Neural cell (in vitro differentiated cells): ENCODE measurements at regions not wholly inside any gene's neighbourhood (a gene's known extent, or its start where the extent isn't known, plus 50 kb on each side); places are given as distances from the start of the nearest gene placed in this dataset.

Source experiments
- H2AFZ ChIP-seq: fragments of 200-600, 300-800 bp; sonication (generic), shearing (Covaris generic); 2 replicates; pipeline ENCODE4 v1.6.0; 2014; ENCODE audit warnings: low read depth, mild to moderate bottlenecking, antibody characterized with exemption, low read length, moderate library complexity
- H3F3A ChIP-seq: fragments of 200-600 bp; shearing (Covaris generic); 2 replicates; pipeline ENCODE4 v1.6.1; 2016; ENCODE audit warnings: mild to moderate bottlenecking, moderate library complexity, mixed read lengths, antibody characterized with exemption, low read length; ENCODE audit not compliant: insufficient read depth, poor library complexity, severe bottlenecking
- H3K27ac ChIP-seq: fragments of 200-600, 300-800 bp; sonication (generic), shearing (Covaris generic); 2 replicates; pipeline ENCODE4 v1.5.1; 2014; ENCODE audit warnings: mild to moderate bottlenecking, low read length, moderate library complexity
- H3K27me3 ChIP-seq: fragments of 300-800, 200-600 bp; sonication (generic), shearing (Covaris generic); 2 replicates; pipeline ENCODE4 v1.6.0; 2014; ENCODE audit warnings: mild to moderate bottlenecking, low read depth, low read length, moderate library complexity; ENCODE audit not compliant: insufficient read depth
- H3K36me3 ChIP-seq: fragments of 300-800, 200-600 bp; sonication (generic), shearing (Covaris generic); 2 replicates; pipeline ENCODE4 v1.5.1; 2014; ENCODE audit warnings: mild to moderate bottlenecking, antibody characterized with exemption, low read length, moderate library complexity; ENCODE audit not compliant: insufficient read depth
- H3K4me2 ChIP-seq: fragments of 300-800, 200-600 bp; sonication (generic), shearing (Covaris generic); 2 replicates; pipeline ENCODE4 v1.6.0; 2014; ENCODE audit warnings: mild to moderate bottlenecking, low read length
- H3K4me3 ChIP-seq: fragments of 300-800, 200-600 bp; sonication (generic), shearing (Covaris generic); 2 replicates; pipeline ENCODE4 v1.5.1; 2014; ENCODE audit warnings: mild to moderate bottlenecking, low read length, moderate library complexity
- H3K79me2 ChIP-seq: fragments of 200-600 bp; shearing (Covaris generic); replicated peaks from 2 replicates; pipeline ENCODE4 v1.6.0; 2014; ENCODE audit warnings: mild to moderate bottlenecking, low read length, moderate library complexity; ENCODE audit not compliant: insufficient read depth
- H3K9ac ChIP-seq: fragments of 300-800, 200-600 bp; sonication (generic), shearing (Covaris generic); 2 replicates; pipeline ENCODE4 v1.6.1; 2016; ENCODE audit warnings: mild to moderate bottlenecking, low read length, mixed read lengths
- H3K9me2 ChIP-seq: fragments of 200-600 bp; shearing (Covaris generic); 2 replicates; pipeline ENCODE4 v1.6.1; 2016; ENCODE audit warnings: mild to moderate bottlenecking, low read length, mixed read lengths; ENCODE audit not compliant: insufficient read depth
- H3K9me3 ChIP-seq: fragments of 200-600, 300-800 bp; sonication (generic), shearing (Covaris generic); 2 replicates; pipeline ENCODE4 v1.6.1; 2016; ENCODE audit warnings: mild to moderate bottlenecking, mixed run types, low read length, moderate library complexity, mixed read lengths
- H4K20me1 ChIP-seq: fragments of 200-600 bp; shearing (Covaris generic); 2 replicates; pipeline ENCODE4 v1.6.1; 2016; ENCODE audit warnings: mild to moderate bottlenecking, mixed run types; ENCODE audit not compliant: insufficient read depth
- CTCF ChIP-seq: fragments of 450-650 bp; IDR thresholded peaks from 2 replicates; pipeline ENCODE4 v1.5.1; 2014; ENCODE audit warnings: antibody characterized with exemption, mild to moderate bottlenecking, moderate library complexity; ENCODE audit not compliant: poor library complexity, severe bottlenecking
- EP300 ChIP-seq: fragments of 450-650 bp; conservative IDR thresholded peaks from 2 replicates; pipeline ENCODE4 v1.6.1; 2014; ENCODE audit warnings: antibody characterized with exemption, mild to moderate bottlenecking, moderate library complexity; ENCODE audit not compliant: poor library complexity, severe bottlenecking
- EZH2 ChIP-seq: fragments of 200-600, 300-800 bp; shearing (Covaris generic), sonication (generic); IDR thresholded peaks from 2 replicates; pipeline ENCODE4 v1.6.1; 2014; ENCODE audit warnings: antibody characterized with exemption, low read length, borderline replicate concordance, mild to moderate bottlenecking; ENCODE audit not compliant: insufficient read depth, poor library complexity, severe bottlenecking
- MXI1 ChIP-seq: fragments of 450-650 bp; conservative IDR thresholded peaks from 2 replicates; pipeline ENCODE4 v1.6.1; 2014; ENCODE audit warnings: antibody characterized with exemption, mild to moderate bottlenecking; ENCODE audit not compliant: poor library complexity, severe bottlenecking
- POLR2AphosphoS5 ChIP-seq: IDR thresholded peaks from 2 replicates; pipeline ENCODE4 v1.6.1; 2012
- RAD21 ChIP-seq: fragments of 450-650 bp; conservative IDR thresholded peaks from 2 replicates; pipeline ENCODE4 v1.6.1; 2014; ENCODE audit warnings: antibody characterized with exemption, mild to moderate bottlenecking, moderate library complexity
- REST ChIP-seq: IDR thresholded peaks from 2 replicates; pipeline ENCODE4 v1.6.1; 2012; ENCODE audit warnings: borderline replicate concordance
- SMC3 ChIP-seq: fragments of 450-650 bp; conservative IDR thresholded peaks from 2 replicates; pipeline ENCODE4 v1.6.1; 2014; ENCODE audit warnings: antibody characterized with exemption, mild to moderate bottlenecking, moderate library complexity; ENCODE audit not compliant: poor library complexity
- TAF1 ChIP-seq: IDR thresholded peaks from 2 replicates; pipeline ENCODE4 v1.6.1; 2012; ENCODE audit warnings: low read depth

GRCh38 chr9:7500521-7500920 is 299.1 kb downstream of the DMAC1 start:
- Histone ChIP-seq H3K9ac (no peak overlapping the region), H2AFZ (no peak overlapping the region), H3K36me3 (no peaks in the 10 kb centered on the region), H3K9me3 (no peaks in the 10 kb centered on the region), H3K9me2 (no peaks in the 10 kb centered on the region), H3K27ac (no peak overlapping the region), H3K79me2 (no peaks in the 10 kb centered on the region), H3F3A (no peaks in the 10 kb centered on the region), H3K4me2 (no peak overlapping the region), H3K4me3 (no peak overlapping the region), H3K27me3 (no peaks in the 10 kb centered on the region), H4K20me1 (no peaks in the 10 kb centered on the region)
- no peak for TF ChIP-seq CTCF
- TF ChIP-seq RAD21 = no peak
- TF ChIP-seq POLR2AphosphoS5 = no peak
- no peak for TF ChIP-seq EP300
- TF ChIP-seq TAF1 = no peak
- TF ChIP-seq SMC3 = no peak
- no peak for TF ChIP-seq EZH2
- TF ChIP-seq REST = no peak
- no peak for TF ChIP-seq MXI1

- Histone ChIP-seq H3K36me3 (no peaks in the 10 kb centered on the region), H4K20me1 (no peaks in the 10 kb centered on the region), H3K9me2 (no peaks in the 10 kb centered on the region), H3K4me2 (no peak overlapping the region), H3K9me3 (no peaks in the 10 kb centered on the region), H3K27ac (no peak overlapping the region), H3K9ac (no peak overlapping the region), H3F3A (no peaks in the 10 kb centered on the region), H3K4me3 (no peak overlapping the region), H2AFZ (no peak overlapping the region), H3K27me3 (no peaks in the 10 kb centered on the region), H3K79me2 (no peaks in the 10 kb centered on the region)
- TF ChIP-seq SMC3 = no peak
- TF ChIP-seq MXI1 = no peak
- no peak for TF ChIP-seq REST
- no peak for TF ChIP-seq RAD21
- TF ChIP-seq EP300 = no peak
- no peak for TF ChIP-seq EZH2
- no peak for TF ChIP-seq POLR2AphosphoS5
- no peak for TF ChIP-seq TAF1
Observed at GRCh38 chr9:7491641-7492040, 307.9 kb downstream of the DMAC1 start.
